Panc1 (cell line): ENCODE measurements at regions not wholly inside any gene's neighbourhood (a gene's known extent, or its start where the extent isn't known, plus 50 kb on each side); places are given as distances from the start of the nearest gene placed in this dataset.

Experiments
- ATAC-seq: fragments of 200-7000 bp; cut with Tn5 transposase; 2 replicates; pipeline ENCODE4 v1.9.1; 2020; ENCODE audit warnings: mild to moderate bottlenecking, moderate library complexity
- BruUV-seq: library from RNA; stranded (reverse); fragments of 400-500 nt; replicated peaks from 2 replicates; lab custom pipeline; 2021; lab: Mats Ljungman, UMichigan
- CTCF ChIA-PET: fragments of 300-600 bp; sonication (Branson Sonifier 250); formaldehyde crosslinking; loops from one replicate; lab custom pipeline; 2022; ENCODE audit warnings: antibody characterized with exemption; lab: Charles Lee
- POLR2A ChIA-PET: fragments of 300-600 bp; sonication (Branson Sonifier 250); formaldehyde crosslinking; loops from one replicate; lab custom pipeline; 2022; ENCODE audit warnings: antibody characterized with exemption; lab: Charles Lee
- DNase-seq: peaks from one replicate; pipeline ENCODE4 v3.0.0-alpha.2; 2010; ENCODE audit warnings: low read depth, low spot score
- H3K27ac ChIP-seq: 2 replicates; pipeline ENCODE4 v1.5.1; 2011; ENCODE audit warnings: mild to moderate bottlenecking, low read length, inconsistent platforms
- H3K27me3 ChIP-seq: fragments of 200-500 bp; sonication (Bioruptor generic); 2 replicates; pipeline ENCODE4 v1.6.0; 2014; ENCODE audit warnings: low read length, inconsistent platforms; ENCODE audit not compliant: control insufficient read depth, insufficient read depth
- H3K36me3 ChIP-seq: fragments of 200-500 bp; sonication (Bioruptor generic); 2 replicates; pipeline ENCODE4 v1.5.1; 2014; ENCODE audit warnings: inconsistent platforms, mild to moderate bottlenecking, low read length, moderate library complexity; ENCODE audit not compliant: control insufficient read depth, insufficient read depth
- H3K4me1 ChIP-seq: 2 replicates; pipeline ENCODE4 v1.5.1; 2011; ENCODE audit warnings: inconsistent platforms, mild to moderate bottlenecking, low read length, moderate library complexity; ENCODE audit not compliant: control insufficient read depth, insufficient read depth
- H3K4me3 ChIP-seq, 2 experiments: 2 replicates each; pipeline ENCODE4 v1.5.1; 2011 to 2012; ENCODE audit warnings: low read depth in 2 of 2, low read length in 2 of 2, mild to moderate bottlenecking in 2 of 2, inconsistent platforms in 1 of 2, moderate library complexity in 1 of 2
- H3K9me3 ChIP-seq: fragments of 200-500 bp; sonication (Bioruptor generic); 2 replicates; pipeline ENCODE4 v1.5.1; 2014; ENCODE audit warnings: low read depth, mild to moderate bottlenecking, inconsistent platforms, low read length, moderate library complexity; ENCODE audit not compliant: control insufficient read depth, insufficient read depth
- POLR2AphosphoS5 ChIP-seq: IDR thresholded peaks from 2 replicates; pipeline ENCODE4 v1.6.1; 2012; ENCODE audit warnings: mild to moderate bottlenecking, low read depth, low read length, moderate library complexity
- SIN3A ChIP-seq: IDR thresholded peaks from 2 replicates; pipeline ENCODE4 v1.6.1; 2012; ENCODE audit warnings: low read depth, mild to moderate bottlenecking, low read length, moderate library complexity, borderline replicate concordance; ENCODE audit not compliant: insufficient read depth
- TCF7L2 ChIP-seq: IDR thresholded peaks from 2 replicates; pipeline ENCODE4 v1.6.1; 2011; ENCODE audit warnings: mild to moderate bottlenecking, low read depth, low read length, inconsistent platforms
- in situ Hi-C: cut with HindIII; loops from 2 replicates; pipeline ENCODE4 v1.10.0; 2016; ENCODE audit warnings: low sequenced_read_pairs, low pct_unique_long_range_greater_than_20kb
- intact Hi-C: fragments of 100-400 bp; cut with micrococcal nuclease; formaldehyde crosslinking; loops from one replicate; pipeline ENCODE4 v1.10.0; 2022; ENCODE audit not compliant: unreplicated experiment
- TF ChIP-seq, protein P1 (sequence below): fragments of 450-650 bp; IDR thresholded peaks from 2 replicates; pipeline ENCODE4 v1.5.1; 2017; ENCODE audit warnings: mild to moderate bottlenecking
- TF ChIP-seq, protein P2 (sequence below), 2 experiments: IDR thresholded peaks; 2 replicates each; pipeline ENCODE4 v1.6.1; 2011 to 2012; ENCODE audit warnings: low read depth in 2 of 2, control low read depth in 1 of 2, low read length in 1 of 2, mild to moderate bottlenecking in 1 of 2, moderate library complexity in 1 of 2; ENCODE audit not compliant: insufficient read depth in 1 of 2

DNA sequence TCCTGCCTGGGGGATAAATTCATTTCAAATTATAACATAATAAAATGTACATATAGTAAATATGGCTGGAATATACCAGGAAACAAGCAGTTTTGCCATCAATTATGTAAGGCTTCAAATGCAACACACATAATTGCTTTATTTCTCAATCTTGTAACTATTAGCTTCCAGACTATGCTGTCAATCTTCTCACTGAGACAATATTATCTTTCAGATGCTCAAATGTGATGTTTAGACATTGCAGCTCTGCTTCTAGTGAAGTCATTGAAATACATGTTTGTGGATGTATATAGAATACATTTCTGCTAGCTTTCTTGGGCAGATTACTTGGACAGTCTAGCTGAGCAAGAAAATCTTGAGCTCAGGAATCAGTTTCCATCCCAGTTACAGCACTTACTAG is 454.4 kb downstream of the TDRD3 start:
- in situ Hi-C loops (no loop called here), intact Hi-C loops (no loop called here)
- DNase-seq (no peak), ATAC-seq (no peak)
- Histone ChIP-seq H3K4me1 (no peaks in the 10 kb centered on the region), H3K9me3 (no peaks in the 10 kb centered on the region), H3K27me3 (no peaks in the 10 kb centered on the region), H3K36me3 (no peaks in the 10 kb centered on the region), H3K4me3 (no peak overlapping the region), H3K27ac (no peak overlapping the region)
- ChIA-PET CTCF (no interaction called here), POLR2A (no interaction called here)
- TF ChIP-seq, protein P1, sequence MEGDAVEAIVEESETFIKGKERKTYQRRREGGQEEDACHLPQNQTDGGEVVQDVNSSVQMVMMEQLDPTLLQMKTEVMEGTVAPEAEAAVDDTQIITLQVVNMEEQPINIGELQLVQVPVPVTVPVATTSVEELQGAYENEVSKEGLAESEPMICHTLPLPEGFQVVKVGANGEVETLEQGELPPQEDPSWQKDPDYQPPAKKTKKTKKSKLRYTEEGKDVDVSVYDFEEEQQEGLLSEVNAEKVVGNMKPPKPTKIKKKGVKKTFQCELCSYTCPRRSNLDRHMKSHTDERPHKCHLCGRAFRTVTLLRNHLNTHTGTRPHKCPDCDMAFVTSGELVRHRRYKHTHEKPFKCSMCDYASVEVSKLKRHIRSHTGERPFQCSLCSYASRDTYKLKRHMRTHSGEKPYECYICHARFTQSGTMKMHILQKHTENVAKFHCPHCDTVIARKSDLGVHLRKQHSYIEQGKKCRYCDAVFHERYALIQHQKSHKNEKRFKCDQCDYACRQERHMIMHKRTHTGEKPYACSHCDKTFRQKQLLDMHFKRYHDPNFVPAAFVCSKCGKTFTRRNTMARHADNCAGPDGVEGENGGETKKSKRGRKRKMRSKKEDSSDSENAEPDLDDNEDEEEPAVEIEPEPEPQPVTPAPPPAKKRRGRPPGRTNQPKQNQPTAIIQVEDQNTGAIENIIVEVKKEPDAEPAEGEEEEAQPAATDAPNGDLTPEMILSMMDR: no peak
- TF ChIP-seq POLR2AphosphoS5 (no peak), TCF7L2 (no peak), SIN3A (no peak)
- TF ChIP-seq, protein P2, sequence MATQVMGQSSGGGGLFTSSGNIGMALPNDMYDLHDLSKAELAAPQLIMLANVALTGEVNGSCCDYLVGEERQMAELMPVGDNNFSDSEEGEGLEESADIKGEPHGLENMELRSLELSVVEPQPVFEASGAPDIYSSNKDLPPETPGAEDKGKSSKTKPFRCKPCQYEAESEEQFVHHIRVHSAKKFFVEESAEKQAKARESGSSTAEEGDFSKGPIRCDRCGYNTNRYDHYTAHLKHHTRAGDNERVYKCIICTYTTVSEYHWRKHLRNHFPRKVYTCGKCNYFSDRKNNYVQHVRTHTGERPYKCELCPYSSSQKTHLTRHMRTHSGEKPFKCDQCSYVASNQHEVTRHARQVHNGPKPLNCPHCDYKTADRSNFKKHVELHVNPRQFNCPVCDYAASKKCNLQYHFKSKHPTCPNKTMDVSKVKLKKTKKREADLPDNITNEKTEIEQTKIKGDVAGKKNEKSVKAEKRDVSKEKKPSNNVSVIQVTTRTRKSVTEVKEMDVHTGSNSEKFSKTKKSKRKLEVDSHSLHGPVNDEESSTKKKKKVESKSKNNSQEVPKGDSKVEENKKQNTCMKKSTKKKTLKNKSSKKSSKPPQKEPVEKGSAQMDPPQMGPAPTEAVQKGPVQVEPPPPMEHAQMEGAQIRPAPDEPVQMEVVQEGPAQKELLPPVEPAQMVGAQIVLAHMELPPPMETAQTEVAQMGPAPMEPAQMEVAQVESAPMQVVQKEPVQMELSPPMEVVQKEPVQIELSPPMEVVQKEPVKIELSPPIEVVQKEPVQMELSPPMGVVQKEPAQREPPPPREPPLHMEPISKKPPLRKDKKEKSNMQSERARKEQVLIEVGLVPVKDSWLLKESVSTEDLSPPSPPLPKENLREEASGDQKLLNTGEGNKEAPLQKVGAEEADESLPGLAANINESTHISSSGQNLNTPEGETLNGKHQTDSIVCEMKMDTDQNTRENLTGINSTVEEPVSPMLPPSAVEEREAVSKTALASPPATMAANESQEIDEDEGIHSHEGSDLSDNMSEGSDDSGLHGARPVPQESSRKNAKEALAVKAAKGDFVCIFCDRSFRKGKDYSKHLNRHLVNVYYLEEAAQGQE (IDR thresholded peaks at IDR 0.05; ENCODE audit: insufficient read depth in 1 of 2, low read depth in 2 of 2, low read length in 1 of 2): no peak
- no TSS peak for BruUV-seq

DNA sequence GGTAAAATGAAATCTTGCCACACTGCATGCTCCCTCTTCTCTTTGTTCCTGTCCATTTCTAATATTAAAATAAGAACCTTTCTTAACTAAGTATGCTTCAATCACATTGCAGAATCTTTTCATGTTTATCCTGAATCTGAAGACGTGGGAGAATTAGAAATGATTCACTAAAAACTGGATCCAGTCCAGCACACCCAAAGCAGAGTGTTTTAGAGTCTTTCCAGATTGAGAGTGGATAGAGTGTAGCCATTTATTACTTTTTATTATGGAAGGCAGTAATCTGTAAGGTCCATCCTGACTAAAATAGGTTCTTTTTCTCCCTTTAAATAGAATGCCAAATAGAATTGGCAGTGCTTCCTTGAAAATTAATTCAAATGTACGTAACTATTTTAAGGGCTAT is 453.5 kb downstream of the TDRD3 start:
- intact Hi-C loops: no loop called here
- Histone ChIP-seq H3K27me3 (no peaks in the 10 kb centered on the region), H3K9me3 (no peaks in the 10 kb centered on the region), H3K4me3 (no peak overlapping the region), H3K36me3 (no peaks in the 10 kb centered on the region), H3K27ac (no peak overlapping the region), H3K4me1 (no peaks in the 10 kb centered on the region)
- ATAC-seq (no peak), DNase-seq (no peak)
- no TSS peak for BruUV-seq
- TF ChIP-seq, protein P1: no peak
- TF ChIP-seq POLR2AphosphoS5: no peak
- no peak for TF ChIP-seq SIN3A
- no peak for TF ChIP-seq TCF7L2
- TF ChIP-seq, protein P2 (IDR thresholded peaks at IDR 0.05; ENCODE audit: insufficient read depth in 1 of 2, low read depth in 2 of 2, low read length in 1 of 2): no peak
- in situ Hi-C loops: no loop called here
- CTCF ChIA-PET: no interaction called here
- POLR2A ChIA-PET: no interaction called here
